ENCODE measurements at regions not wholly inside any gene's neighbourhood (a gene's known extent, or its start where the extent isn't known, plus 50 kb on each side); places are given as distances from the start of the nearest gene placed in this dataset.

DNA sequence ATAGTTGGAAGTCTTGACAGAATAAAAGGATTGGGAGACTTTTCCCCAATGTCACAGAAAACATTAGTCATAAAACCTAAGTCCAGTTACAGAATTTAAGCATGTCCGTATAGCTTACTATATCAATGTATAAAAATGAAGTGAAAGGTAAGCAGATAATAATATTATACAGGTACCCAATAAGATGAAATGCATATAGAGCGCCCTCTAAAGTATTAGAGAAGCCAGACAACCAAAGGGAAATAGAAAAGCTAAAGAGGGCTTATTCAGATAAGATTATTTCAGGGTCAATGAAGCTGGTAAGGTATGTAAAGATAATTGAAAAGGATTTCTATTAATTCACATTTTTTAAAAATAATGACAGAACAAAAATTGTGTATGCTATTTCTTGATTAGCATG lies 947.7 kb upstream of the MAP3K7 start:
- TF ChIP-seq, protein P1, sequence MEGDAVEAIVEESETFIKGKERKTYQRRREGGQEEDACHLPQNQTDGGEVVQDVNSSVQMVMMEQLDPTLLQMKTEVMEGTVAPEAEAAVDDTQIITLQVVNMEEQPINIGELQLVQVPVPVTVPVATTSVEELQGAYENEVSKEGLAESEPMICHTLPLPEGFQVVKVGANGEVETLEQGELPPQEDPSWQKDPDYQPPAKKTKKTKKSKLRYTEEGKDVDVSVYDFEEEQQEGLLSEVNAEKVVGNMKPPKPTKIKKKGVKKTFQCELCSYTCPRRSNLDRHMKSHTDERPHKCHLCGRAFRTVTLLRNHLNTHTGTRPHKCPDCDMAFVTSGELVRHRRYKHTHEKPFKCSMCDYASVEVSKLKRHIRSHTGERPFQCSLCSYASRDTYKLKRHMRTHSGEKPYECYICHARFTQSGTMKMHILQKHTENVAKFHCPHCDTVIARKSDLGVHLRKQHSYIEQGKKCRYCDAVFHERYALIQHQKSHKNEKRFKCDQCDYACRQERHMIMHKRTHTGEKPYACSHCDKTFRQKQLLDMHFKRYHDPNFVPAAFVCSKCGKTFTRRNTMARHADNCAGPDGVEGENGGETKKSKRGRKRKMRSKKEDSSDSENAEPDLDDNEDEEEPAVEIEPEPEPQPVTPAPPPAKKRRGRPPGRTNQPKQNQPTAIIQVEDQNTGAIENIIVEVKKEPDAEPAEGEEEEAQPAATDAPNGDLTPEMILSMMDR (IDR thresholded peaks at IDR 0.05; ENCODE audit: low read length) = no peak
- TF ChIP-seq EZH2 (optimal IDR thresholded peaks at IDR 0.05; ENCODE audit: low read depth, low read length) = no peak

All from MM.1S (cell line).